GM12878 (cell line): ENCODE measurements at regions not wholly inside any gene's neighbourhood (a gene's known extent, or its start where the extent isn't known, plus 50 kb on each side); places are given as distances from the start of the nearest gene placed in this dataset.

Experiments used
- ATAC-seq: fragments of 200-7000 bp; cut with Tn5 transposase; 3 replicates; pipeline ENCODE4 v1.9.1; 2020; ENCODE audit warnings: mild to moderate bottlenecking, moderate library complexity
- BruUV-seq: library from RNA; stranded (reverse); fragments of 400-500 nt; replicated peaks from 2 replicates; lab custom pipeline; 2021; lab: Mats Ljungman, UMichigan
- CTCF ChIA-PET: fragments of 300-600 bp; sonication (Branson Sonifier 250); formaldehyde crosslinking; extraction: SDS; loops from one replicate; lab custom pipeline; 2021; ENCODE audit warnings: inconsistent platforms; lab: Yijun Ruan, JAX
- POLR2A ChIA-PET: fragments of 350-600 bp; formaldehyde crosslinking; extraction: SDS; loops from one replicate; lab custom pipeline; 2021; ENCODE audit warnings: inconsistent platforms; lab: Charles Lee
- RAD21 ChIA-PET: fragments of 300-600 bp; sonication (Branson Sonifier 250); formaldehyde crosslinking; loops from one replicate; lab custom pipeline; 2023; ENCODE audit warnings: antibody characterized with exemption; ENCODE audit not compliant: unreplicated experiment; lab: Charles Lee
- SMC1A ChIA-PET: fragments of 300-600 bp; sonication (Branson Sonifier 250); formaldehyde crosslinking; loops from one replicate; lab custom pipeline; 2023; ENCODE audit not compliant: unreplicated experiment, uncharacterized antibody; lab: Charles Lee
- DNase-seq: peaks from one replicate; pipeline ENCODE4 v3.0.0-alpha.2; 2011; ENCODE audit warnings: low read depth, low spot score
- FAIRE-seq: peaks from 3 replicates; lab custom pipeline; 2011; peaks lifted over from hg19 to GRCh38; lab: Jason Lieb, UNC
- H2AFZ ChIP-seq: 2 replicates; pipeline ENCODE4 v1.6.0; 2011; ENCODE audit warnings: low read depth, low read length, control low read depth; ENCODE audit not compliant: control insufficient read depth
- H3K27ac ChIP-seq: 2 replicates; pipeline ENCODE4 v1.5.1; 2011; ENCODE audit warnings: control low read depth; ENCODE audit not compliant: control insufficient read depth, insufficient read depth
- H3K27me3 ChIP-seq, 2 experiments: replicated peaks in 1 of 2; 2 replicates each; pipeline versions ENCODE4 v1.6.0 to v1.6.1; 2011; ENCODE audit warnings: low read length in 1 of 2; ENCODE audit not compliant: control insufficient read depth in 2 of 2, insufficient read depth in 2 of 2
- H3K36me3 ChIP-seq, 2 experiments: 2 replicates each; pipeline ENCODE4 v1.5.1; 2011; ENCODE audit warnings: low read length in 1 of 2; ENCODE audit not compliant: control insufficient read depth in 2 of 2, insufficient read depth in 2 of 2
- H3K4me1 ChIP-seq: 2 replicates; pipeline ENCODE4 v1.6.1; 2011; ENCODE audit warnings: mild to moderate bottlenecking, low read length, moderate library complexity, mixed read lengths; ENCODE audit not compliant: control insufficient read depth, insufficient read depth
- H3K4me2 ChIP-seq: 2 replicates; pipeline ENCODE4 v1.6.0; 2011; ENCODE audit warnings: control low read depth; ENCODE audit not compliant: control insufficient read depth, insufficient read depth
- H3K4me3 ChIP-seq: fragments of 200-600 bp; sonication (generic); 2 replicates; pipeline ENCODE4 v1.5.1; 2016
- H3K79me2 ChIP-seq: 2 replicates; pipeline ENCODE4 v1.6.0; 2011; ENCODE audit warnings: low read length; ENCODE audit not compliant: control insufficient read depth, insufficient read depth
- H3K9ac ChIP-seq: 2 replicates; pipeline ENCODE4 v1.8.0; 2011; ENCODE audit warnings: low read length, control low read depth, mixed read lengths; ENCODE audit not compliant: control insufficient read depth, insufficient read depth
- H3K9me3 ChIP-seq: replicated peaks from 3 replicates; pipeline ENCODE4 v1.5.1; 2011; ENCODE audit warnings: mild to moderate bottlenecking, low read length; ENCODE audit not compliant: control insufficient read depth, insufficient read depth
- H4K20me1 ChIP-seq: 2 replicates; pipeline ENCODE4 v1.6.0; 2011; ENCODE audit not compliant: control insufficient read depth, insufficient read depth
- BACH1 ChIP-seq: fragments of 450-650 bp; IDR thresholded peaks from 2 replicates; pipeline ENCODE4 v1.6.1; 2017; ENCODE audit warnings: mild to moderate bottlenecking, borderline replicate concordance
- GABPA ChIP-seq: IDR thresholded peaks from 2 replicates; pipeline ENCODE4 v1.6.1; 2014; ENCODE audit warnings: antibody characterized with exemption, low read depth, mild to moderate bottlenecking, inconsistent platforms
- PAX5 ChIP-seq: IDR thresholded peaks from 2 replicates; pipeline ENCODE4 v1.6.1; 2011; ENCODE audit warnings: low read depth, low read length, borderline replicate concordance
- POLR2AphosphoS5 ChIP-seq: IDR thresholded peaks from 2 replicates; pipeline ENCODE4 v1.6.1; 2011; ENCODE audit warnings: mild to moderate bottlenecking, low read length, inconsistent platforms
- in situ Hi-C: fragments of 300-500 bp; cut with MboI; formaldehyde crosslinking; loops from 9 replicates; pipeline ENCODE4 v1.14.3; 2018; ENCODE audit warnings: mixed read lengths
- intact Hi-C: fragments of 100-400 bp; cut with micrococcal nuclease; formaldehyde crosslinking; loops from one replicate; pipeline ENCODE4 v1.14.2; 2022; ENCODE audit not compliant: unreplicated experiment
- TF ChIP-seq, protein P1 (sequence below): IDR thresholded peaks from 2 replicates; pipeline ENCODE4 v1.6.1; 2012; ENCODE audit warnings: mild to moderate bottlenecking, low read depth, low read length

DNA sequence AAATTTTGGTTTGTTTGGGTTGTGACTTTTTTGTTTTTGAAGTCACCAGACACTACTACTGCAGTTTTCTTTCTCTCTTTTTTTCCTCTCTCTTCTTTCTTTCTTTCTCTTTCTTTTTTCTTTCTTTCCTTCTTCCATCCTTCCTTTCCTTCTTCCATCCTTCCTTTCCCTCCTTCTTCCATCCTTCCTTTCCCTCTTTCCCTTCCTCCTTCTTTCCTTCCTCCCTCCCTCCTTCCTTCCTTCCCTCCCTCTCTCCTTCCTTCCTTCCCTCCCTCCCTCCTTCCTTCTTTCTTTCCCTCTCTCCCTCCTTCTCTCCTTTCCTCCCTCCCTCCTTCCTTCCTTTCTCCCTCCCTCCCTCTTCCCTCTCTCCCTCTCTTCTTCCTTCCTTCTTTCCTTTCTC lies 230.3 kb upstream of the TYRP1 start:
- no peaks in the 10 kb centered on the region for H4K20me1 ChIP-seq
- DNase-seq (no peak), FAIRE-seq (no peak), ATAC-seq (no peak)
- no peak for TF ChIP-seq PAX5
- TF ChIP-seq POLR2AphosphoS5 = no peak
- no peak for TF ChIP-seq GABPA
- TF ChIP-seq, protein P1, sequence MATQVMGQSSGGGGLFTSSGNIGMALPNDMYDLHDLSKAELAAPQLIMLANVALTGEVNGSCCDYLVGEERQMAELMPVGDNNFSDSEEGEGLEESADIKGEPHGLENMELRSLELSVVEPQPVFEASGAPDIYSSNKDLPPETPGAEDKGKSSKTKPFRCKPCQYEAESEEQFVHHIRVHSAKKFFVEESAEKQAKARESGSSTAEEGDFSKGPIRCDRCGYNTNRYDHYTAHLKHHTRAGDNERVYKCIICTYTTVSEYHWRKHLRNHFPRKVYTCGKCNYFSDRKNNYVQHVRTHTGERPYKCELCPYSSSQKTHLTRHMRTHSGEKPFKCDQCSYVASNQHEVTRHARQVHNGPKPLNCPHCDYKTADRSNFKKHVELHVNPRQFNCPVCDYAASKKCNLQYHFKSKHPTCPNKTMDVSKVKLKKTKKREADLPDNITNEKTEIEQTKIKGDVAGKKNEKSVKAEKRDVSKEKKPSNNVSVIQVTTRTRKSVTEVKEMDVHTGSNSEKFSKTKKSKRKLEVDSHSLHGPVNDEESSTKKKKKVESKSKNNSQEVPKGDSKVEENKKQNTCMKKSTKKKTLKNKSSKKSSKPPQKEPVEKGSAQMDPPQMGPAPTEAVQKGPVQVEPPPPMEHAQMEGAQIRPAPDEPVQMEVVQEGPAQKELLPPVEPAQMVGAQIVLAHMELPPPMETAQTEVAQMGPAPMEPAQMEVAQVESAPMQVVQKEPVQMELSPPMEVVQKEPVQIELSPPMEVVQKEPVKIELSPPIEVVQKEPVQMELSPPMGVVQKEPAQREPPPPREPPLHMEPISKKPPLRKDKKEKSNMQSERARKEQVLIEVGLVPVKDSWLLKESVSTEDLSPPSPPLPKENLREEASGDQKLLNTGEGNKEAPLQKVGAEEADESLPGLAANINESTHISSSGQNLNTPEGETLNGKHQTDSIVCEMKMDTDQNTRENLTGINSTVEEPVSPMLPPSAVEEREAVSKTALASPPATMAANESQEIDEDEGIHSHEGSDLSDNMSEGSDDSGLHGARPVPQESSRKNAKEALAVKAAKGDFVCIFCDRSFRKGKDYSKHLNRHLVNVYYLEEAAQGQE = no peak
- no peak for TF ChIP-seq BACH1
- CTCF ChIA-PET = interaction anchor here (1.1 to 2.1 kb wide), 2 partner anchors 10 kb away, joined by 4 to 7 read pairs; no protein-coding TSS in a partner anchor
- POLR2A ChIA-PET = no interaction called here
- no peaks in the 10 kb centered on the region for H3K4me1 ChIP-seq
- no TSS peak for BruUV-seq
- intact Hi-C loops = no loop called here
- no peaks in the 10 kb centered on the region for H3K79me2 ChIP-seq
- no peak overlapping the region for H3K4me3 ChIP-seq
- RAD21 ChIA-PET = no interaction called here
- H2AFZ ChIP-seq = no peak overlapping the region
- in situ Hi-C loops = no loop called here
- SMC1A ChIA-PET = no interaction called here
- H3K9me3 ChIP-seq = no peaks in the 10 kb centered on the region
- H3K4me2 ChIP-seq = no peak overlapping the region
- H3K36me3 ChIP-seq = no peaks in the 10 kb centered on the region
- H3K9ac ChIP-seq = no peak overlapping the region
- H3K27me3 ChIP-seq = no peaks in the 10 kb centered on the region
- H3K27ac ChIP-seq = no peak overlapping the region
